NCI-H524 treated with DMSO at 0.1 percent for 48 hours (cell line): ENCODE measurements at regions not wholly inside any gene's neighbourhood (a gene's known extent, or its start where the extent isn't known, plus 50 kb on each side); places are given as distances from the start of the nearest gene placed in this dataset.
"Not testable (repeated sequence)": the region's sequence is repeated elsewhere in the genome, so short reads cannot be mapped to it uniquely, and the experiment has no call there.

Experiments used
- DNase-seq: peaks from one replicate; lab custom pipeline; 2025; lab: John Stamatoyannopoulos, UW

DNA sequence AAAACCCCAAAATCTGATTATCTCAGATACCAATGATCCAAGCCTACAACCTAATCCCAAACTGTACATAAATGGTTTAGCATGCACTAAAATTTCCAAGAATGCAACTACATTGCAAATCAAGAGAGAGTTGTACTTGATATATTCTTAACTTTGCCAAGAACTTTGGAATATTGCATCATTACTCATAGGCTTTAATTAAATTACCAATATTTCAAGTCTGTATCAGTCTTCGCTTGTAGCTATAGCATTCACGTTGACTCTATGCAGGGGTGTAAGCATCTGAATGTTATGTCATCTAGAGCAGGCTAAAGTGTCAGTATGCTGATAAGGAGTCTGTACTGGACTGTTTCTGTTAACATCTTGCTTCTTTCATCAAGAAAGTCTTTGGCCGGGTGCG, 56.3 kb downstream of the FOXI3 start:
- no peak for DNase-seq

DNA sequence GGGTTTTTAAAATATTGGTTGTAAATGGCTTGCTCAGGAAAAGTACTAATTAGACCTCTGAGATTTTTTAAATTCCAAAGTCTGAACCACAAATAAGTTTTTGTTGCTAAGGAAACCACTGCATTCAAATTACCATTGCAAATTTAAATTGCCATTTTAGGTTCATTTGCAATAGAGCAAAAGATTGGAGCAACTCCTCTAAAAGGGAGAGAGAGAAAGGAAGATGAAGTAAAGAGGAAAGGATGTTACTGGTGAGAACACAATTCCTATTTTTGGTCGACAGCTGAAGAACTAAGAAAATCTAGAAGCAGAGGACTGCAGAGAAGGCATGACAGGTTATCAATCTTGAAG, 74.9 kb downstream of the FOXI3 start:
- DNase-seq: no peak

DNA sequence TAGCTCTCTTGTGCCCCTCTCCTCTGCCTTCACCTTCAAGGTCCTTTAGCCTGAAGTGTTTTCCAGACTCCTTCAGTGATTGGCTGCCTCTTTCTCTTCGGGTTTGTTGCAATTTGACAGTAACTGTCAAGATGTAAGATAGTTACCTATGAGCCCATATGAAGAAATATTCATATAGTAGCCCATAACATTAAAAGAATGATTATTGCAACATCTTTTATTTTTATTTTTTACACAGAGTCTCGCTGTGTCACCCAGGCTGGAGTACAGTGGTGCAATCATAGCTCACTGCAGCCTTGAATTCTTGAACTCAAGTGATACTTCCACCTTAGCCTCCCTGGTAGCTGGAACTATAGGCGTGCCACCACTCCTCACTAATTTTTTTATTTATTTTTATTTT, 80.5 kb downstream of the FOXI3 start:
- DNase-seq: no peak

DNA sequence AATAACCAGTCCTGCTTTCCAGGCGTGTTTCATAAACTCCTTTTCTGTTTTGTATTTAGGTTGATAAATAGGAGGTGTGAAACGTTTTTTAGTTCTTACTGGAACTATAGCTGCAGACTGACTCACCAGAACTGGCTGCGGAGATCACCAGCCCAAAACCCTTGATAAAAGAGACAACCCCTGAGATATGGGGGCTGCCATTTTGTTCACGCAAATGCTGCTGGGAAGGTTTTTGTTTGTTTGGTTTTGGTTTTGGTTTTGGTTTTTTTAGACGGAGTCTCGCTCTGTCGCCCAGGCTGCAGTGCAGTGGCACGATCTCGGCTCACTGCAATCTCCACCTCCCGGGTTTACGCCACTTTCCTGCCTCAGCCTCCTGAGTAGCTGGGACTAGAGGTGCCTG, 87.1 kb downstream of the FOXI3 start:
- DNase-seq: not testable (repeated sequence)

DNA sequence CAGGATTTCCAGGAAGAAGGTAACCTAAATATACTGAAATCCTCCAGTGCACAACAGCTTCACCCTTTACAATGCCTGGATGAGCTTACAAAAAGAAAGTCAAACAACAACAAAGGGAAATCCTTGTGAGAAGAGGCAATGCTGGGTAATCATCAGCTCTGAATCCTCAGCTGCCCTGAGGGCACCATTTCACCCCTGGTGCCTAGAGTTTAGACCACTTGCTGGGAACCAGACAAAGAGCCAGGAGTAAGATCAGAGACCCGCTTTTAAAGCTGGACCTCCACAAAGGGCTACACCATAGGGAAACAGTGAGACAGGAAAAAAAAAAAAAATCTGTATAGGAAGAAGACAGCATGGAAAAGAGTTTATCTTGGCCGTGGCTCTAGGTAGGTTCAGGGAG, 97.0 kb downstream of the FOXI3 start:
- DNase-seq: no peak

DNA sequence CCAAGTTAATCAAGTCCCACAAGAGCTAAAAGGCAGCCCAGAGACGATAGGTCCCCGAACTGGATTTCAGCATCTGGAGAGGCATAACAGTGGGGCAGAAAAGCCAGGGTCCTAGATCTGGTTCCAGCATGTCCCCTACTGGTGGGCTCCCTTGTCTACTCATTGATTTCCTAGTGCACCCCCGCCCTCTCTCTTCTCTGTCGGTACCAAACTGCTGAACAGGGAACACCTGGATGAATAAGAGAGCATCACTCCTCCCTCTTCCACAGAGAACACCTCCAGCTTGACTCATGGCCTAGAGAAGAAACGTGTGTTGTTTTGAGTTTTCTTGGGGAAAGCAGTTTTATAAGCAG, 101.3 kb downstream of the FOXI3 start:
- DNase-seq: no peak

DNA sequence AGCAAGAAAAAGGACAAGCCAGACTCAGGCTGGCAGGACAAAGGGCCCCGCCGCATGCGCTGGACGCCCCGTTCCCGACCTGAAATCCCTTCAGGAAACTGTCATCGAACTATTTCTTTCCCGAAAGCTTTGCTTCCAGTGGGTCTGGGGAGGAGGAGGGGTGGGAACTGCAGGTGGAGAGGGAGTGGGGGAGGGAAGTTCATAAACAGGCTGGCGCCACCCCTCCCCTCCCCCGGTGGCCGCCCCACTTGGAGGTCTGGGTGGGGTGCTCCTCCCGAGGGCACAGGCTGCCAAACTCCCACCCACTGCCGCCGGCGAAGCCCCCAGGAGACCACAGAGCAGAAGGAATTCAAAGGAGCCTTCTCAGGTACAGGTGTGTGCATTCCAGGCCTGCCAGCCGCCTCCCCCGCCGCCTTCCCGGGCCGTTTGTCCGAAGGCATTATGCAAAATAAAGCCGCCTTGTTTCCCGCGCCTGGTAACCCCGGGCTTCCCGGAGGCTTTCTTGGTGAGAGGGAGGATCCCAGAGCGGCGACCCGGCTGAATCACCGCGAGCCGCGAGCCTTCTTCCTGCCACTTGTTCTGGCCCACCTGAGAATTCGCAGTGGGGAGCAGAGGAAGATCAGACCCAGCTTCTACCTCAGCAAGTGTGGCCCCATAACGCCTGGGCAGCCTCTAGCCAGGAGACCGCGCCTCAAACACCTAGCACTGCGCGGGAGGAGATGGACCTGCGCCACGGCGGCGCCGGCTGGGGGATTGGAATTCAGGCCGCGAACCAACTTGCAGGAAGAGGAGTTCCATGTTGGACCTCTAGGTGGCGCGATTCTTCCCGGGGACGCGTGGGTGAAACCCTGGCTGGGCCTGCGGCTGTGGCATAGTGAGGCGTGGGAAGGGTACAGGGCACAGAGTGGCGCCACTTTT, 101.9 kb downstream of the FOXI3 start:
- no peak for DNase-seq

DNA sequence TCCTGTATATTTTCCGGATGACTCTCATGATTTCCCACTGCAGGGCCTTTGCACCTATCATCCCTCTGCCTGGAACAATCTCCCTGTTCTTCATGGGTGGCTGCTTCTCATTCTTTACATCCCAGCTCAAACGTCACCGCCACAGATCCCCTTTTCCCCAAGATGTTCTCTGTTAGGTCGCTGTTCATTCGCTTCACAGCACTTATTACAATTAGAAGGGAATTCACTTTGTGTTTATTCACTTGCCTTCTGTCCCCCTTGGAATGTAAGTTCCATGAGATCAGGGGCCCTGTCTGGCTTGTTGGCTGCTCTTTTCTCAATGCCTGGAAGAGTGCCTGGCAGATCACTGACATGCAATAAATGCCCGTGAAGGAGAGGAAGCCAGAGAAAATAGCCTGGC, 106.7 kb downstream of the FOXI3 start:
- DNase-seq: no peak

DNA sequence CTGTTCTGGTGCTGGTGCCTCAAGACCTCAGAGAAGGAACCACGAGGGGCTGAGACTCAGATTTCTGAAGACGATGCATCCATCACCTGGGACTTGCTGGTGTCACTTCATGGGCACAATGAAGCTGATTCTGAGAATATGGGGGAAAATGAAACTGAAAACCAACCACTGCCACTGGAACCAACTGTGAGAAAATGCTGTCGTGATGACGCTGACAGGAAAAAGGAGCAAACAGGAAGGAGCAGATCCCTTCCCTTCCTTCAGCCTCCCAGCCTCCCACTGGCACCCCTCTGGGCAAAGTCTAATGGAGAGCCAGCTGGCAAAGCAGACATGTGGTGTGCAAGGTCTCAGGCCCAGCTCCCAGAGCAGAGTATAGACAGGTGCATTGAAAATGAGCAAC, 109.7 kb downstream of the FOXI3 start:
- no peak for DNase-seq

DNA sequence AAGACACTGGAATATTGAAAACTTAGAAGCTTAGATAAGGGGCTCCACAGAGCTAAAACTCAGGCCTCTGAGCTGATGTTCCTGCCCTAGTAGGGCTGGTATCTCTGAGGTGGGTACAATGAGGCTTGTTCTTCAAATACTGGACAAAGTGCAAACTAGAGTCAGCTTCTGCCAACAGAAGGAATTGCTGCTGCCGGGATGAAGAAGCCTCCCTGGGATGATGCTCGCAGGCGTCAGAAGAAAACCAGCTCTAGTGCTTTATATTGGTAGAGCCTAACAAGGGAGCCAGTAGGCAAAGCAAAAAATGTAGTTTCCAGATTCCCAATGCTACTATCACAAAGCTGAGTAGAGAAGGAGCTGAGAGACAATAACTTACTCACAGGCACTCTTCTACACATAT, 118.1 kb downstream of the FOXI3 start:
- no peak for DNase-seq

DNA sequence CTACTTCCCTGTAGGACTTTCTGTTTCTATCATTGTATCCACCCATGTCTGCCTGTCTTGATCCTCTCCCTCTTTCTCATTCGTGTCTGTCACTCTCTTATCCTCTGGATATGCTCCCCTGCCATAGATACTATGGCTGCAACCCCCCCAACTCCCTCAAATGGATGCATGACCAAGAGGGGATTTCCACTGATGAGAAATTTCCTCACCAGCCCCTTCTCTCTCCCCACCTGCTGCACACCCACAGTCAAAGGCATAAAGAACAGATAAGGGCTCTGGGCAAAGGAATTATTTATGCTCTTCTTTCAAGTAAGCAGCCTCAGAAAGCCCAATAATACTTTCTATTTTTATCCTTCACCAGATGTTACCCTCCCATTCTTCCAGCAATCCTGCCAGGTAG, 121.3 kb downstream of the FOXI3 start:
- no peak for DNase-seq

DNA sequence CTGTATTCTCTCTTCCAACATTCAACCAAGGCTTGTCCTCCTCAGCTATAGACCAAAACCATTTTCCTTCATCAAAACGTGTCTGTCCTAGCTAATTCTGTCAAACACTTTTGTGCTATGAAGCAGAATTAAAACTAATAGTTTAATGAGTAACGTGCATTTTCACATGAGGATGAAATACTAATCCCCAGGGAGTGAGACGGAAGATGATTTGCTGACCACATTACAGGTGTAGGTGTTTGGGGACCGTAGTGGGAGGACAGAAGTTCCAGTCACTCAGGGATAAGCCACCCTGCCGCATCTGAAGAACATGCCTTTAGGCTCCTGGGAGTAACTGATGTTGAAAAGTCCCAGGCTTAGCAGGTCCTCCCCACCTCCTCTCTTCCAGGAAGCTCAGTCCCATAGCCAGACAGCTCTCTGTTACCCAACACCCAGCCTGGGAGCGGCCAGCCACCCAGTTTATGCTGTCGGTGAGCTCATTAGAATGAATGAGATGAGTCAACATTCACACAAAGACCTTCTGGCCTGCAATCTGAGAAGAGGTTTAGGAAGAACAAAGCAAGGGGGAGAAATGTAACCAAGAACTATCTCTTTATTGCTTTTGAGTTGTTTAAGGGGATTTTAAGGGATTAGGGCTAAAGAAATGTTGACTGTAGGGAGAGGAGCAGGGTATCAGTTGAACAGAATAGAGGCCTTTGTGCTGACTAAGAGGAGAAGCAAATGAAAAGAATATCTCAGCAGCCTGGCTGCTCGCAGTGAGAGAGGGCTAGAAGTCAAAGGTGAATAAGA, 122.5 kb downstream of the FOXI3 start:
- peak; percentile 22 for DNase-seq

DNA sequence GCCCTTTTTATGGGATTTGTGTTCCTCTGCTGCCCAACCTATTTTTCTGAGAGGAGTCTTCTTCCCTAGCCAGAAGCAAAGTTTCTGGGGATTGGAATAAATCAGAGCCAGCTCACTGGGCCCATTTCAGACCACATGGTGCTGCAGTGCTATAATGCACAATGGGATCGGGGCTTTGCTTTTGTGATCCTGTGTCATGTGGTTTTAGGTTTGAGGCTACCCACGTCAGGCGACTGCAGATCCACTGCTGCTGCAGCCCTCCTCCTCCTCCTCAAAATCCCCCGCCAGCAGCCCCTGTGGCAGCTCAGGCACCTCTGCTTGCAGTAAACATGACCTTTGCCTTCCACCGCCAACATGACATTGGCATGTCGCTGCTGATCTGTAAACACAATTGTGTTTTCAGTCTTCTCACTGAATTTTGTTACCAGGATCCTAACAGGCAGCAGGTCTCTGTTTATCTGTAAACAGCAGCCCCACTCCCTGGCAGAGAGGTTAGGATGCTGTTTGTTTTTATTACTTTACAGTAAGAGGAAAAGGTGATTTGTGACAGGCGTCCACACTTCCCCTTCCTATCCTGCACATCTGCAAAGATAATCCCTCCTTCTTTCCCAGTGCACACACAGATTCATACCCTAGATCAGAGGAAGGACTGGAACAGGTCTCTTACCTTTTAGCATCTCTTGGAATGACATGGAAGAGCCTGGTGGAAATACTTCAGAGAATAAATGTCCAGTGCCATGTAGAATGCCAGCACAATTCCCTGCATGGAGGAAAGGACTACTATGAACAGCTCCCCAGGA, 130.8 kb downstream of the FOXI3 start:
- DNase-seq: no peak

DNA sequence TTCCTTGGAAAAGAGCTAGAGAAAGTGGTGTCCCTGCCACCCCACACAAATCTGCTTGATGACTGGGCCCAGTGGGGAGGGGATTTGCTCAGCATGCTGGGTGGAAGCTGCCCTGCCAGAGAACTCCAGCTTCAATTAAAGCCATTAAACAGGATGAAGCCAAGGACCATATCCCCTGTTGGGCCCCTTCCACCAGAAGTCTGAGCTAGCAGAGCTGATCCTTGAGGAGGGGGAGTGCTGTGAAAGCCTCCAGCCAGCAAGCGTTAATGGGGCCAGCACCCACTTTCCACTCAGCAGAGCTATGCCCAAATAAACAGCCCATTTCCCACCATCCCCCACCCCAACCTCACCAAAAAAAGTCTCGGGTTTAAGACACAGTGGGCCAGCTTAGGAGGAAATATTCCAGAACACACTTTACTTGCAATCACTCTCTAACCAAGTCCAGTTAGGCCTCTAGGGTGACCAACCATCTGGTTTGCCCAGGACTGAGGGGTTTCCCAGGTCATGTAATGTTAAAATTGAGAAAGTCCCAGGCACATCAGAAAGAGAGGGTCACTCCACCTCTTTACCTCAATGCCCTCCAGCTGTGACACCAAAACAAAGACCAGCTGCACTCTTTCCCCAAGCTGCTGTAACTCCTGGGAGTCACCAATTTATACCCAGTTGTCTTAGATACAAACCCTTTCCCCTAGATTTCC, 132.3 kb downstream of the FOXI3 start:
- no peak for DNase-seq

DNA sequence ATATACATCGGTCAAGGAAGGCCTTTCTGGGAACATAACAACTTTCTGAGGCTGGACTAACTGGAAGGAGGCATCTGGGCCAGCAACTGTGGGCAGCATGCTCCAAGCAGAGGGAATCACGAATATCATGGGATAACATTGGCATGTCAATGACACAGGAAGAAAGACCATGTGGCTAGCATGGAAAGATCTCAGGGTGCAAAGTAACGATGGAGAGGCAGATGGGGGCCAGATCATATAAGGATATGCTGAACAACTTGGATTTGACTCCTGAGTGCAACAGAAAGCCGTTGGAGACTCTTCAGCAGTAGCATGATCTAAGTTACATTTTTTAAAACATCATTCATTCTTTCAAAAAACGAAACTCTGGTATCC, 133.6 kb downstream of the FOXI3 start:
- DNase-seq: no peak

DNA sequence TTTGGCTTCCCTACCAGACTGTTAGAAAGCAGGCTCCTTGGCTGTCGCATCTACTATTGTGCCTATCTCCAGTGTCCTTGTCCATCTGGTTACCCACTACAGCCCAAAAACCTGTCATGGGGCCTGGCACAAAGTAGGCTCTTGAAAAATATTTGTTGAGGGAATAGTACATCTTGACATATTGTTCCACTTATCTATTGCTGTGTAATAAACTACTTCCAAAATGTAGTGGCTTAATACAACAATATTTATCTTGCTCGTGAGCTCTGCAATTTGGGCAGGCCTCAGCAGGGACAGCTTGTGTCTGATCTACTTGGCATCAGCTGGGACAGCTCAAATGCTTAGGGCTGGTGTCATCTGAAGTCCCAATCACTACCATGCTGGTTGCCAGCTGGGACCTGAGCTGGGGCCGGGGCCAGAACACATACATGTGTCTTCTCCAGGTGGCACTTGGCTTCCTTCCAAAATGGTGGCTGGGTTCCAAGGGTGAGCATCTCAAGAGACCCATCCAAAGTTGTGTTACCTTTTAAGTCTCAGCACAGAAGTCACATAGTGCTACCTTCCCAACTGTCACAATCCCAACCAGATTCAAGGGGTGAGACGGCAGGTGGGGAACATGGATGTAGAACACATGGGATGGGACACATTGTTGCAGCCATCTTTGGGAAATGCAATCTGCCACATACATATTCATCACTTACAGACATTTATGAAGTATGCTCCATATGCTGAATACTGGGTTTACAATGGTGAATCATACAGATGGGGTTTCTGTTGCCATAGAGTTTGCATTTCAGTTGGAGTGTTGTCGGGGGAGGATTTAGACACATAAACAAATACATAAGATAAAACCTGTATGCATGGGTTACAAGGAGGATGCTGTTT, 134.2 kb downstream of the FOXI3 start:
- DNase-seq: no peak

DNA sequence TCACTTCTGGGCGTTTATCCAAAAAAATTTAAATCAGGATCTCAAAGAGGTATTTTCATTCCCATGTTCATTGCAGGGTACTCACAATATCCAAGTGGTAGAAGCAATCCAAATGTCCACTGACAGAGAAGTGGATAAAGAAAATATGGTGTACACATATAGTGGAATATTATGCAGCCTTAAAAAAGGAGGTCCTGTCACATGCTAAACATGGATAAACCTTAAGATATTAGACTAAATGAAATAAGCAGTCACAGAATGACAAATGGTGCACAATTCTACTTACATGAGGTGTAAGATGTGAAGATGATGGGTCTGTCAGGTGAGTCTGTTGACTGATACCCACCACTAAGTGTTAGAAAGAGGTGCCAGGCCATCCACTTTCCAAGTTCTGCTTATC, 140.6 kb downstream of the THNSL2 start:
- DNase-seq: no peak

DNA sequence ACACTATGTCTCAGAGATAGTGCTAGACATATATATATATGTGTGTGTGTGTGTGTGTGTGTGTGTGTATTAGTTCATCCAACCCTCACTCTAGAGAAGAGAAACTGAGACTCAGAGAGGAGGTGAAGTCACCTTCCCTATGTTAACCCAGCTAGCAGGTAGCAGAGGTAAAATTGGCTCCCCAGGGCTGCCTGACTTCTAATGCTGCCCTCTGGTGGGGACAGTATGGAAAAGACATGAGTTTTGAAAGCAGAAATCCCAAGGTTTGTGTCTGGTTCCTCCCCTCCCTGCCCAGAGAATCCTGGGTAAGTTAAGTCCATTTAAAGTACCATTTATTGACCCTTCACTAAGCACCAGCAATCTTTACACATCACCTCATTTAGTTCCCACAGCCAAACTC, 137.7 kb downstream of the THNSL2 start:
- DNase-seq: no peak

DNA sequence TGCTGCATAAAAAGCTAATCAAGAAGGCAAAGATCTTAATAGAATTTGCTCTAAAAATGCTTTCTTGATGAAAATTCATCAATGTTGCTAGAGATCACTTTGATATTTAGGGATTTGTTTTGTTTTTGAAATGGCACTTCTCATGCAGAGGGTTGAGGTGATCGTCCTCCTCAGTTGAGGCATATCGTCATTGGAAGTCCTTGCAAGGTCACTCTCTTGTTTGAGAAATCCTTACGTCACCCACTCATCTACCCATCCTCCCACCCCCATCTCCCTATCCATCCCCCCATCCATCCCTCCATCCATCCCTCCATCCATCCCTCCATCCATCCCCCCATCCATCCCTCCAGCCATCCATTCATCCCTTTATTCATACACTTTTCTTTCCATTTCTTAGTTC, 133.7 kb downstream of the THNSL2 start:
- no peak for DNase-seq

DNA sequence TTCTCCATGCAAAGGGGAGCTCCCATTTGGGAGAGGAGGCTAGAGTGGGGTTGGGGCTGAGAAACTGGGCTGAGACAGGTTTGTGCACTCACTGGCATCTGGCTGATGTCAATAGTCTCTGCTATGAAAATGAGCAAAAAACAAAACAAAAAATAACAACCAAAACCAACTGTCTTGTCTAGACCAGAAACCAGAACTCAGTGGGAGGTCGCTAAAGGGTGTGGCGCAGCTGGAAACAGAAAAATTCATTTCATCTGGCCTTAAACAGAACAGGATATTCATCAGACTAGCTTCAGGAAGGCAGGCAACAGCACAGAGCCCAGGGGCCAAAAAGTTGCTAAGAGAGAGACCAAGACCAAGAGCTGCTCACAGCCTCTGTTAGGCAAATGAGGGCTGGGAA, 126.1 kb downstream of the THNSL2 start:
- DNase-seq: no peak
